Left ventricle myocardium inferior (tissue), 1 donor: ENCODE measurements at regions not wholly inside any gene's neighbourhood (a gene's known extent, or its start where the extent isn't known, plus 50 kb on each side); places are given as distances from the start of the nearest gene placed in this dataset.

Experiments used
- DNase-seq: peaks from one replicate; pipeline ENCODE4 v3.0.0-alpha.2; 2020
- H3K27ac ChIP-seq: fragments of 200-600 bp; replicated peaks from 2 replicates; pipeline ENCODE4 v1.8.0; 2021
- H3K27me3 ChIP-seq: fragments of 200-600 bp; 2 replicates; pipeline ENCODE4 v1.8.0; 2021; ENCODE audit warnings: low read depth
- H3K36me3 ChIP-seq: fragments of 200-600 bp; 2 replicates; pipeline ENCODE4 v1.8.0; 2021
- H3K4me1 ChIP-seq: fragments of 200-600 bp; 2 replicates; pipeline ENCODE4 v1.8.0; 2021
- H3K4me3 ChIP-seq: fragments of 200-600 bp; 2 replicates; pipeline ENCODE4 v1.8.0; 2021; ENCODE audit warnings: mild to moderate bottlenecking, moderate library complexity
- H3K9me3 ChIP-seq: fragments of 200-600 bp; replicated peaks from 2 replicates; pipeline ENCODE4 v1.8.0; 2021
- intact Hi-C: fragments of 100-400 bp; cut with micrococcal nuclease; formaldehyde crosslinking; loops from one replicate; pipeline ENCODE4 v1.11.0; 2022
- TF ChIP-seq, protein P1 (sequence below): fragments of 200-600 bp; IDR thresholded peaks from 2 replicates; pipeline ENCODE4 v1.8.0; 2021; ENCODE audit warnings: antibody characterized with exemption, mild to moderate bottlenecking, borderline replicate concordance
- donor health status: DM: no; HTN: yes; CAD: no; lungs with severe emphysema.

- Histone ChIP-seq H3K9me3 (no peaks in the 10 kb centered on the region), H3K27me3 (no peaks in the 10 kb centered on the region), H3K4me1 (no peaks in the 10 kb centered on the region), H3K4me3 (no peak overlapping the region), H3K27ac (no peak overlapping the region), H3K36me3 (no peaks in the 10 kb centered on the region)
- TF ChIP-seq, protein P1, sequence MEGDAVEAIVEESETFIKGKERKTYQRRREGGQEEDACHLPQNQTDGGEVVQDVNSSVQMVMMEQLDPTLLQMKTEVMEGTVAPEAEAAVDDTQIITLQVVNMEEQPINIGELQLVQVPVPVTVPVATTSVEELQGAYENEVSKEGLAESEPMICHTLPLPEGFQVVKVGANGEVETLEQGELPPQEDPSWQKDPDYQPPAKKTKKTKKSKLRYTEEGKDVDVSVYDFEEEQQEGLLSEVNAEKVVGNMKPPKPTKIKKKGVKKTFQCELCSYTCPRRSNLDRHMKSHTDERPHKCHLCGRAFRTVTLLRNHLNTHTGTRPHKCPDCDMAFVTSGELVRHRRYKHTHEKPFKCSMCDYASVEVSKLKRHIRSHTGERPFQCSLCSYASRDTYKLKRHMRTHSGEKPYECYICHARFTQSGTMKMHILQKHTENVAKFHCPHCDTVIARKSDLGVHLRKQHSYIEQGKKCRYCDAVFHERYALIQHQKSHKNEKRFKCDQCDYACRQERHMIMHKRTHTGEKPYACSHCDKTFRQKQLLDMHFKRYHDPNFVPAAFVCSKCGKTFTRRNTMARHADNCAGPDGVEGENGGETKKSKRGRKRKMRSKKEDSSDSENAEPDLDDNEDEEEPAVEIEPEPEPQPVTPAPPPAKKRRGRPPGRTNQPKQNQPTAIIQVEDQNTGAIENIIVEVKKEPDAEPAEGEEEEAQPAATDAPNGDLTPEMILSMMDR: no peak
- no peak for DNase-seq
- intact Hi-C loops: no loop called here
These were observed 283.0 kb upstream of the VEPH1 start for GRCh38 chr3:157786211-157786610.

GRCh38 chr3:157785102-157785826, 282.0 kb upstream of the VEPH1 start:
- Histone ChIP-seq H3K27ac (no peak overlapping the region), H3K4me1 (no peaks in the 10 kb centered on the region), H3K36me3 (no peaks in the 10 kb centered on the region), H3K9me3 (peaks cover under 1% of the 10 kb centered on the region), H3K27me3 (no peaks in the 10 kb centered on the region), H3K4me3 (no peak overlapping the region)
- intact Hi-C loops: no loop called here
- no peak for DNase-seq
- TF ChIP-seq, protein P1: no peak

GRCh38 chr3:157782236-157782635, 279.0 kb upstream of the VEPH1 start:
- Histone ChIP-seq H3K27ac (no peak overlapping the region), H3K4me1 (no peaks in the 10 kb centered on the region), H3K36me3 (no peaks in the 10 kb centered on the region), H3K27me3 (no peaks in the 10 kb centered on the region), H3K4me3 (no peak overlapping the region), H3K9me3 (peaks cover 16% of the 10 kb centered on the region)
- no peak for DNase-seq
- intact Hi-C loops: no loop called here
- TF ChIP-seq, protein P1: no peak

DNA sequence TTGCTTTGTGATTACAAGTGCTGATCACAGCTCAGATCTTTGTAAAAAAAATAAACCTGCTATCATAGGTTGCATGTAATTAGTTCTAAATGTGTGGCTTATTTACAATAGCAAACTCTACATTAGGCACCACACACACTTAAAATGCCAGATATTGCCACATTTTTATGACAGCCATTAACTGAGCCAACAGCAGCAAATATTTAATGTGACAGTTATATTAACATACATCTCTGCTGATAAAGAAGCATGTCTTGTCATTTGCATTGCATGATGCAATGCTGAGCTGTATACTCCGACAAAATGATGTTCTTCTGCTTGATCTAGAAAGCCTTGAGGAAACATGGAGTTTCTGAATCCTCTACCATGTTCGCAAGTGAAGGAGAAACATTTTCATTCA, 273.6 kb upstream of the VEPH1 start:
- no peaks in the 10 kb centered on the region for H3K36me3 ChIP-seq
- H3K27me3 ChIP-seq: no peaks in the 10 kb centered on the region
- no peak for DNase-seq
- peaks cover 16% of the 10 kb centered on the region for H3K9me3 ChIP-seq
- no peak overlapping the region for H3K27ac ChIP-seq
- intact Hi-C loops: no loop called here
- no peaks in the 10 kb centered on the region for H3K4me1 ChIP-seq
- TF ChIP-seq, protein P1: no peak
- no peak overlapping the region for H3K4me3 ChIP-seq

DNA sequence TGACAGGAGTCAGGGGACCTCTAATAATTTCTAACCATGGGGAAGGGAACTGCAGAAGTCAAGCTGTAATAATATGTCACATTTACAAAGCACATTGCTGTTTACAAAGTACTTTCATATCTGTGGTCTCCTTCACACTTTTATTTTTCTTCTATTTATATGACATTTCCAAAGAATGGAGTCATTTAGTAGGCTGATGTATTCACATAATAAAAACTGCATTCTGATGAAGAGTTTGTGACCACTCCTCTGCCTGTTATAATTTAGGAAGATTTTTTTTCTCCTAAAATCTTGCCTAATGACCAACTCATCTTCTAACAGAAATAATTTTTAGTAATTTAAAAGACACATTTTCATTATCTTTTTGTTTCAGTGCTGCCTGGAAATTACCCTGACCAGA, 272.2 kb upstream of the VEPH1 start:
- H3K9me3 ChIP-seq: peaks cover 16% of the 10 kb centered on the region
- no peaks in the 10 kb centered on the region for H3K27me3 ChIP-seq
- H3K4me3 ChIP-seq: no peak overlapping the region
- intact Hi-C loops: no loop called here
- no peak for DNase-seq
- H3K36me3 ChIP-seq: no peaks in the 10 kb centered on the region
- no peak overlapping the region for H3K27ac ChIP-seq
- H3K4me1 ChIP-seq: no peaks in the 10 kb centered on the region
- TF ChIP-seq, protein P1: no peak
